Breast epithelium (tissue), 4 donors: ENCODE measurements at regions not wholly inside any gene's neighbourhood (a gene's known extent, or its start where the extent isn't known, plus 50 kb on each side); places are given as distances from the start of the nearest gene placed in this dataset.

ENCODE experiments used
- DNase-seq, 2 donors: peaks; one replicate each; pipeline ENCODE4 v3.0.0-alpha.2; 2019; ENCODE audit warnings: low spot score in 2 of 2
- H3K27ac ChIP-seq, 2 donors: fragments of 200-600 bp; sonication (generic) in 1 of 2; one replicate each; pipeline ENCODE4 v1.5.1; 2016 to 2019; ENCODE audit warnings: mild to moderate bottlenecking in 1 of 2
- H3K27me3 ChIP-seq, 2 donors: fragments of 200-600 bp; sonication (generic) in 1 of 2; one replicate each; pipeline versions ENCODE4 v1.5.1 to v1.6.0; 2017 to 2019; ENCODE audit warnings: control low read depth in 1 of 2, mild to moderate bottlenecking in 1 of 2
- H3K36me3 ChIP-seq: fragments of 200-600 bp; one replicate; pipeline ENCODE4 v1.5.1; 2019
- H3K4me1 ChIP-seq, 2 donors: fragments of 200-600 bp; sonication (generic); one replicate each; pipeline ENCODE4 v1.5.1; 2016 to 2019; ENCODE audit warnings: control low read depth in 1 of 2
- H3K4me3 ChIP-seq, 3 donors: fragments of 200-600 bp; sonication (generic); 1 replicate in 2 of 3; 2 replicates in 1 of 3; pipeline ENCODE4 v1.5.1; 2016 to 2019; ENCODE audit warnings: mild to moderate bottlenecking in 3 of 3, moderate library complexity in 2 of 3
- H3K9me3 ChIP-seq, 2 donors: fragments of 200-600 bp; sonication (generic) in 1 of 2; one replicate each; pipeline ENCODE4 v1.5.1; 2016 to 2019; ENCODE audit warnings: control low read depth in 1 of 2
- POLR2A ChIP-seq: fragments of 450-650 bp; IDR thresholded peaks from one replicate; pipeline ENCODE4 v1.6.1; 2016; ENCODE audit warnings: antibody characterized with exemption, mild to moderate bottlenecking, moderate library complexity
- POLR2AphosphoS5 ChIP-seq, 3 donors: sonication (generic); formaldehyde crosslinking; IDR thresholded peaks; one replicate each; pipeline ENCODE4 v1.6.1; 2017; ENCODE audit warnings: antibody characterized with exemption in 3 of 3
- intact Hi-C: fragments of 100-400 bp; cut with DNase I; formaldehyde crosslinking; loops from one replicate; pipeline ENCODE4 v1.15.1; 2023; ENCODE audit warnings: low total_unique reads
- TF ChIP-seq, protein P1 (sequence below), 3 donors: fragments of 450-650 bp; IDR thresholded peaks; one replicate each; pipeline ENCODE4 v1.5.1; 2016 to 2017; ENCODE audit warnings: antibody characterized with exemption in 3 of 3, mild to moderate bottlenecking in 3 of 3, moderate library complexity in 3 of 3

DNA sequence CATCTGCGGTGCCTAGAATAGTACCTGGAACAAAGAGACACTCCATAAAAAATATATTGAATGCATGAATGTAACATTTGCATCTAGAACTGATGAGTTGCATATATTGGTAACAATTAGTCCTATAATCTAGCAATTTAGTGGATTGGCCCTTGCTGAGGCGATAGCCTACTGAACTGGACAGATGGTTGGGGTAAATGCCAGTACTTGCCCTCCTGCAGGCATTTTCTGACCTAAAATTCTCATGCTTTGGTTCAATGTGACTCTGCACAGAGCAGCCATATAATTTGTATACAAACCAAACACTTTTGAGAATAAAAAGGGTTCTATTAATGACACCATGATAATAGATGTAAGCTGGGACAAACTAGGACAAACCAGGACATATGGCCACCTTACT, 313.6 kb downstream of the OLFM3 start:
- TF ChIP-seq, protein P1, sequence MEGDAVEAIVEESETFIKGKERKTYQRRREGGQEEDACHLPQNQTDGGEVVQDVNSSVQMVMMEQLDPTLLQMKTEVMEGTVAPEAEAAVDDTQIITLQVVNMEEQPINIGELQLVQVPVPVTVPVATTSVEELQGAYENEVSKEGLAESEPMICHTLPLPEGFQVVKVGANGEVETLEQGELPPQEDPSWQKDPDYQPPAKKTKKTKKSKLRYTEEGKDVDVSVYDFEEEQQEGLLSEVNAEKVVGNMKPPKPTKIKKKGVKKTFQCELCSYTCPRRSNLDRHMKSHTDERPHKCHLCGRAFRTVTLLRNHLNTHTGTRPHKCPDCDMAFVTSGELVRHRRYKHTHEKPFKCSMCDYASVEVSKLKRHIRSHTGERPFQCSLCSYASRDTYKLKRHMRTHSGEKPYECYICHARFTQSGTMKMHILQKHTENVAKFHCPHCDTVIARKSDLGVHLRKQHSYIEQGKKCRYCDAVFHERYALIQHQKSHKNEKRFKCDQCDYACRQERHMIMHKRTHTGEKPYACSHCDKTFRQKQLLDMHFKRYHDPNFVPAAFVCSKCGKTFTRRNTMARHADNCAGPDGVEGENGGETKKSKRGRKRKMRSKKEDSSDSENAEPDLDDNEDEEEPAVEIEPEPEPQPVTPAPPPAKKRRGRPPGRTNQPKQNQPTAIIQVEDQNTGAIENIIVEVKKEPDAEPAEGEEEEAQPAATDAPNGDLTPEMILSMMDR (IDR thresholded peaks at IDR 0.05): no peak
- TF ChIP-seq POLR2A (no peak), POLR2AphosphoS5 (IDR thresholded peaks at IDR 0.05) (no peak)
- no peaks in the 10 kb centered on the region for H3K9me3 ChIP-seq

GRCh38 chr1:101683561-101683960, 313.2 kb downstream of the OLFM3 start:
- intact Hi-C loops: no loop called here
- H3K4me3 ChIP-seq: no peak overlapping the region

More for the DNA sequence above, 313.6 kb downstream of the OLFM3 start:
- no peaks in the 10 kb centered on the region for H3K36me3 ChIP-seq
- H3K4me1 ChIP-seq: no peaks in the 10 kb centered on the region
- no peak for DNase-seq
- no peak overlapping the region for H3K4me3 ChIP-seq
- H3K27me3 ChIP-seq: no peaks in the 10 kb centered on the region
- no peak overlapping the region for H3K27ac ChIP-seq
- intact Hi-C loops: no loop called here

DNA sequence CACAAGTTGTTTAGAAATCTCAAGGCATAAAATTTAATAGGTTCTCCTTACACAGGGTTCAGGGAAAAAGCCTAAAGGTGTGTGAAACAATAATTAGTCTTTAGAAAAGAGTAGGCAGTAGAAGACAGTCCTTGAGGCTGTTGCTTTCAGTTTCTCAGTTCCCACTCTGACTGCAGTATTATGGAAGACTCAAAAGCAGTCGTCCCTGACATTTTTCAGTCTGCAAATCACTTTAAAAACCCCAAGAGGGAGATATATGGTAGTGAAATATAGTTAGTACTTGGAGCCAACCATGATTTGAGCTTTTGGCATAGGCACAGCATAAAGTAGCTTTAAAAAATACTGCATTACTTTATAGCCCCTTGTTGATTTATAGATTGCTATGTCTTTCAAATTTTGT, 299.7 kb downstream of the OLFM3 start:
- intact Hi-C loops: no loop called here
- DNase-seq: no peak

More at GRCh38 chr1:101683561-101683960, 313.2 kb downstream of the OLFM3 start:
- Histone ChIP-seq H3K27me3 (no peaks in the 10 kb centered on the region), H3K36me3 (no peaks in the 10 kb centered on the region), H3K4me1 (no peaks in the 10 kb centered on the region), H3K9me3 (no peaks in the 10 kb centered on the region), H3K27ac (no peak overlapping the region)
- no peak for TF ChIP-seq POLR2AphosphoS5 (IDR thresholded peaks at IDR 0.05)
- TF ChIP-seq POLR2A: no peak
- TF ChIP-seq, protein P1 (IDR thresholded peaks at IDR 0.05): no peak
- no peak for DNase-seq

GRCh38 chr1:101698681-101699080, 298.0 kb downstream of the OLFM3 start:
- TF ChIP-seq POLR2A (no peak), POLR2AphosphoS5 (IDR thresholded peaks at IDR 0.05) (no peak)
- TF ChIP-seq, protein P1 (IDR thresholded peaks at IDR 0.05): no peak
- H3K27me3 ChIP-seq: no peaks in the 10 kb centered on the region
- intact Hi-C loops: no loop called here
- no peaks in the 10 kb centered on the region for H3K36me3 ChIP-seq
- no peak overlapping the region for H3K4me3 ChIP-seq
- no peaks in the 10 kb centered on the region for H3K4me1 ChIP-seq
- DNase-seq: no peak
- no peaks in the 10 kb centered on the region for H3K9me3 ChIP-seq
- no peak overlapping the region for H3K27ac ChIP-seq

More for the DNA sequence above, 299.7 kb downstream of the OLFM3 start:
- H3K27ac ChIP-seq: no peak overlapping the region
- TF ChIP-seq POLR2A (no peak), POLR2AphosphoS5 (IDR thresholded peaks at IDR 0.05) (no peak)
- TF ChIP-seq, protein P1 (IDR thresholded peaks at IDR 0.05): no peak
- H3K4me1 ChIP-seq: no peaks in the 10 kb centered on the region
- H3K36me3 ChIP-seq: no peaks in the 10 kb centered on the region
- no peaks in the 10 kb centered on the region for H3K27me3 ChIP-seq
- H3K4me3 ChIP-seq: no peak overlapping the region
- no peaks in the 10 kb centered on the region for H3K9me3 ChIP-seq

- intact Hi-C loops: no loop called here
- Histone ChIP-seq H3K27me3 (no peaks in the 10 kb centered on the region), H3K9me3 (no peaks in the 10 kb centered on the region), H3K4me1 (no peaks in the 10 kb centered on the region), H3K36me3 (no peaks in the 10 kb centered on the region), H3K27ac (no peak overlapping the region), H3K4me3 (no peak overlapping the region)
- no peak for DNase-seq
- TF ChIP-seq, protein P1 (IDR thresholded peaks at IDR 0.05): no peak
- no peak for TF ChIP-seq POLR2A
- TF ChIP-seq POLR2AphosphoS5 (IDR thresholded peaks at IDR 0.05): no peak
Observed at GRCh38 chr1:101704895-101705294, 291.8 kb downstream of the OLFM3 start.
